Mesenchymal stem cell (in vitro differentiated cells and primary cell): ENCODE measurements at regions not wholly inside any gene's neighbourhood (a gene's known extent, or its start where the extent isn't known, plus 50 kb on each side); places are given as distances from the start of the nearest gene placed in this dataset.

Source experiments
- DNase-seq: peaks from one replicate; pipeline ENCODE4 v3.0.0-alpha.2; 2013
- H2AFZ ChIP-seq: one replicate; pipeline ENCODE4 v1.6.1; 2013; ENCODE audit warnings: low read depth, mild to moderate bottlenecking, control low read depth, inconsistent platforms, low read length, moderate library complexity
- H2AK5ac ChIP-seq: 2 replicates; pipeline ENCODE4 v1.6.1; 2013; ENCODE audit warnings: low read length, moderate library complexity, mild to moderate bottlenecking, inconsistent platforms; ENCODE audit not compliant: severe bottlenecking
- H2BK120ac ChIP-seq: one replicate; pipeline ENCODE4 v1.6.1; 2013; ENCODE audit warnings: low read depth, mild to moderate bottlenecking, inconsistent platforms, low read length, moderate library complexity
- H2BK12ac ChIP-seq, 2 experiments: one replicate each; pipeline ENCODE4 v1.6.1; 2013; ENCODE audit warnings: inconsistent platforms in 2 of 2, low read length in 2 of 2, mild to moderate bottlenecking in 2 of 2, moderate library complexity in 2 of 2, control low read depth in 1 of 2
- H2BK15ac ChIP-seq: one replicate; pipeline ENCODE4 v1.6.1; 2013; ENCODE audit warnings: mild to moderate bottlenecking, low read depth, inconsistent platforms; ENCODE audit not compliant: poor library complexity, severe bottlenecking
- H2BK5ac ChIP-seq: 2 replicates; pipeline ENCODE4 v1.6.1; 2013; ENCODE audit warnings: low read depth, mild to moderate bottlenecking, low read length, control low read depth, inconsistent platforms; ENCODE audit not compliant: poor library complexity, severe bottlenecking
- H3K14ac ChIP-seq, 2 experiments: one replicate each; pipeline ENCODE4 v1.6.1; 2013; ENCODE audit warnings: inconsistent platforms in 2 of 2, low read length in 2 of 2, control low read depth in 1 of 2, mild to moderate bottlenecking in 1 of 2, moderate library complexity in 1 of 2
- H3K18ac ChIP-seq, 2 experiments: one replicate each; pipeline ENCODE4 v1.6.1; 2013; ENCODE audit warnings: inconsistent platforms in 2 of 2, low read length in 2 of 2, control low read depth in 1 of 2, low read depth in 1 of 2, mild to moderate bottlenecking in 1 of 2
- H3K23ac ChIP-seq, 2 experiments: one replicate each; pipeline ENCODE4 v1.6.1; 2013; ENCODE audit warnings: inconsistent platforms in 2 of 2, low read length in 2 of 2, mild to moderate bottlenecking in 2 of 2, moderate library complexity in 2 of 2, control low read depth in 1 of 2
- H3K27ac ChIP-seq: 2 replicates; pipeline ENCODE4 v1.5.1; 2013; ENCODE audit warnings: mild to moderate bottlenecking, moderate library complexity, low read length, control low read depth, inconsistent platforms; ENCODE audit not compliant: poor library complexity, severe bottlenecking
- H3K27me3 ChIP-seq, 2 experiments: 2 replicates each; pipeline versions ENCODE4 v1.6.1 to v1.7.0; 2013; ENCODE audit warnings: low read length in 2 of 2, mild to moderate bottlenecking in 2 of 2, moderate library complexity in 2 of 2, control low read depth in 1 of 2, inconsistent platforms in 1 of 2; ENCODE audit not compliant: control insufficient read depth in 1 of 2, insufficient read depth in 1 of 2
- H3K36me3 ChIP-seq, 2 experiments: 2 replicates each; pipeline versions ENCODE4 v1.6.1 to v1.7.0; 2013; ENCODE audit warnings: low read length in 2 of 2, control low read depth in 1 of 2, inconsistent platforms in 1 of 2, low read depth in 1 of 2, mild to moderate bottlenecking in 1 of 2; ENCODE audit not compliant: insufficient read depth in 2 of 2, control insufficient read depth in 1 of 2
- H3K4ac ChIP-seq, 2 experiments: one replicate each; pipeline ENCODE4 v1.6.1; 2013; ENCODE audit warnings: inconsistent platforms in 2 of 2, low read length in 2 of 2, mild to moderate bottlenecking in 2 of 2, moderate library complexity in 2 of 2, control low read depth in 1 of 2, low read depth in 1 of 2
- H3K4me1 ChIP-seq: 2 replicates; pipeline ENCODE4 v1.6.1; 2013; ENCODE audit warnings: low read depth, low read length, control low read depth; ENCODE audit not compliant: control insufficient read depth, insufficient read depth
- H3K4me2 ChIP-seq: 2 replicates; pipeline ENCODE4 v1.6.1; 2013; ENCODE audit warnings: low read length, mild to moderate bottlenecking, inconsistent platforms; ENCODE audit not compliant: poor library complexity, severe bottlenecking
- H3K4me3 ChIP-seq, 2 experiments: 2 replicates each; pipeline versions ENCODE4 v1.5.1 to v1.7.0; 2013; ENCODE audit warnings: low read length in 2 of 2, mild to moderate bottlenecking in 2 of 2, control low read depth in 1 of 2, low read depth in 1 of 2; ENCODE audit not compliant: insufficient read depth in 1 of 2
- H3K79me1 ChIP-seq: replicated peaks from 2 replicates; pipeline ENCODE4 v1.6.1; 2013; ENCODE audit warnings: mild to moderate bottlenecking, control low read depth, low read length, inconsistent platforms; ENCODE audit not compliant: poor library complexity, severe bottlenecking
- H3K9ac ChIP-seq: 2 replicates; pipeline ENCODE4 v1.7.0; 2013; ENCODE audit warnings: mild to moderate bottlenecking, low read length, moderate library complexity
- H3K9me3 ChIP-seq: 2 replicates; pipeline ENCODE4 v1.7.0; 2013; ENCODE audit warnings: mild to moderate bottlenecking, low read length; ENCODE audit not compliant: control insufficient read depth
- H4K8ac ChIP-seq: one replicate; pipeline ENCODE4 v1.6.1; 2013; ENCODE audit warnings: inconsistent platforms, mild to moderate bottlenecking, low read length, moderate library complexity
- H4K91ac ChIP-seq: one replicate; pipeline ENCODE4 v1.6.1; 2013; ENCODE audit warnings: mild to moderate bottlenecking, low read length, inconsistent platforms
- WGBS: methylation state at CpG from one replicate; pipeline ENCODE4 v1.1.7; 2013; ENCODE audit warnings: mixed read lengths; 5-methylcytosine and 5-hydroxymethylcytosine counted together

GRCh38 chr2:196407675-196408264 is 231.7 kb upstream of the CCDC150 start:
- Histone ChIP-seq H3K4me2 (no peak overlapping the region), H3K9ac (no peak overlapping the region), H2AK5ac (no peak overlapping the region), H4K8ac (no peak overlapping the region), H3K14ac (no peak overlapping the region), H3K27ac (no peak overlapping the region), H4K91ac (no peak overlapping the region), H3K4me3 (no peak overlapping the region), H3K9me3 (no peaks in the 10 kb centered on the region), H2AFZ (no peak overlapping the region), H2BK12ac (no peak overlapping the region), H3K79me1 (peaks cover 2% of the 10 kb centered on the region), H2BK5ac (no peak overlapping the region), H2BK120ac (no peak overlapping the region), H3K18ac (no peak overlapping the region), H3K4ac (no peak overlapping the region), H3K27me3 (peaks cover 0 to 3% of the 10 kb centered on the region in 2 experiments), H3K23ac (no peak overlapping the region), H3K4me1 (peaks cover 1% of the 10 kb centered on the region), H3K36me3 (no peaks in the 10 kb centered on the region), H2BK15ac (no peak overlapping the region)
- DNase-seq: no peak
- no CpG with 5 or more reads among the region's 1 CpG for WGBS

- Histone ChIP-seq H3K9ac (no peak overlapping the region), H4K91ac (no peak overlapping the region), H3K9me3 (no peaks in the 10 kb centered on the region), H3K4me1 (peaks cover 3% of the 10 kb centered on the region), H3K14ac (no peak overlapping the region), H2BK15ac (no peak overlapping the region), H2AK5ac (no peak overlapping the region), H3K27me3 (peaks cover 0 to 3% of the 10 kb centered on the region in 2 experiments), H2AFZ (no peak overlapping the region), H3K79me1 (peaks cover 2% of the 10 kb centered on the region), H3K23ac (no peak overlapping the region), H3K36me3 (no peaks in the 10 kb centered on the region), H3K4ac (no peak overlapping the region), H2BK120ac (no peak overlapping the region), H2BK12ac (no peak overlapping the region), H3K4me3 (no peak overlapping the region), H4K8ac (no peak overlapping the region), H3K4me2 (no peak overlapping the region), H3K18ac (no peak overlapping the region), H3K27ac (no peak overlapping the region), H2BK5ac (no peak overlapping the region)
- no peak for DNase-seq
- WGBS: 92% methylated on average over 2 of the region's 3 CpGs
Measured at GRCh38 chr2:196409376-196409775, 230.1 kb upstream of the CCDC150 start.

- DNase-seq: no peak
- no peak overlapping the region for H2AFZ ChIP-seq
- no peak overlapping the region for H3K4ac ChIP-seq
- H2BK5ac ChIP-seq: no peak overlapping the region
- H3K14ac ChIP-seq: no peak overlapping the region
- no peak overlapping the region for H2BK12ac ChIP-seq
- H2AK5ac ChIP-seq: no peak overlapping the region
- no peak overlapping the region for H3K18ac ChIP-seq
- no peak overlapping the region for H4K8ac ChIP-seq
- no peak overlapping the region for H3K9ac ChIP-seq
- WGBS: 100% methylated on average over 1 of the region's 1 CpG
- no peaks in the 10 kb centered on the region for H3K9me3 ChIP-seq
- H3K23ac ChIP-seq: no peak overlapping the region
- no peak overlapping the region for H2BK120ac ChIP-seq
- no peaks in the 10 kb centered on the region for H3K36me3 ChIP-seq
- H3K79me1 ChIP-seq: peaks cover 2% of the 10 kb centered on the region
- H2BK15ac ChIP-seq: no peak overlapping the region
- no peak overlapping the region for H3K4me2 ChIP-seq
- H3K27ac ChIP-seq: no peak overlapping the region
- no peak overlapping the region for H3K4me3 ChIP-seq
- H3K4me1 ChIP-seq: peaks cover 8% of the 10 kb centered on the region
- H4K91ac ChIP-seq: no peak overlapping the region
- peaks cover 0 to 3% of the 10 kb centered on the region in 2 experiments for H3K27me3 ChIP-seq
Measured at GRCh38 chr2:196410008-196410407, 229.5 kb upstream of the CCDC150 start.

- Histone ChIP-seq H3K27me3 (no peaks in the 10 kb centered on the region), H3K36me3 (no peaks in the 10 kb centered on the region), H2BK15ac (no peak overlapping the region), H2BK120ac (no peak overlapping the region), H4K8ac (no peak overlapping the region), H3K23ac (no peak overlapping the region), H3K4me3 (no peak overlapping the region), H3K79me1 (no peaks in the 10 kb centered on the region), H2BK5ac (no peak overlapping the region), H3K14ac (no peak overlapping the region), H3K4ac (no peak overlapping the region), H3K4me2 (peak overlapping the region; percentile 50), H2AFZ (no peak overlapping the region), H2AK5ac (no peak overlapping the region), H3K4me1 (peaks cover 8% of the 10 kb centered on the region), H2BK12ac (no peak overlapping the region), H3K9ac (no peak overlapping the region), H3K18ac (no peak overlapping the region), H3K27ac (peak overlapping the region; percentile 22), H4K91ac (no peak overlapping the region), H3K9me3 (no peaks in the 10 kb centered on the region)
- no peak for DNase-seq
- WGBS: 79% methylated on average over 6 of the region's 6 CpGs
Measured at GRCh38 chr2:196413821-196414274, 225.7 kb upstream of the CCDC150 start.
